Suprapubic skin (tissue), 4 donors: ENCODE measurements at regions not wholly inside any gene's neighbourhood (a gene's known extent, or its start where the extent isn't known, plus 50 kb on each side); places are given as distances from the start of the nearest gene placed in this dataset.

Experiments used
- CTCF ChIP-seq, 2 donors: fragments of 200-600 bp in 1 of 2; fragments of 450-650 bp in 1 of 2; sonication (generic) in 1 of 2; IDR thresholded peaks; one replicate each; pipeline ENCODE4 v1.5.1; 2016 to 2019; ENCODE audit warnings: antibody characterized with exemption in 2 of 2, mild to moderate bottlenecking in 1 of 2, moderate library complexity in 1 of 2
- POLR2A ChIP-seq, 2 donors: fragments of 450-650 bp; IDR thresholded peaks; one replicate each; pipeline ENCODE4 v1.6.1; 2017; ENCODE audit warnings: antibody characterized with exemption in 2 of 2, mild to moderate bottlenecking in 2 of 2, moderate library complexity in 2 of 2
- POLR2AphosphoS5 ChIP-seq, 3 donors: sonication (generic); formaldehyde crosslinking; IDR thresholded peaks; one replicate each; pipeline ENCODE4 v1.6.1; 2017; ENCODE audit warnings: antibody characterized with exemption in 3 of 3

- TF ChIP-seq POLR2AphosphoS5 (IDR thresholded peaks at IDR 0.05) (no peak), POLR2A (IDR thresholded peaks at IDR 0.05) (no peak), CTCF (IDR thresholded peaks at IDR 0.05) (no peak)
These were observed 1447.2 kb downstream of the TBC1D22A start for GRCh38 chr22:48209473-48210197.
